HT1080 (cell line): ENCODE measurements at regions not wholly inside any gene's neighbourhood (a gene's known extent, or its start where the extent isn't known, plus 50 kb on each side); places are given as distances from the start of the nearest gene placed in this dataset.
A peak's percentile ranks its signal among the peaks of the same experiment; 100 is the strongest.

ENCODE experiments used
- DNase-seq: peaks from one replicate; pipeline ENCODE4 v3.0.0-alpha.2; 2015; ENCODE audit warnings: low read depth

DNA sequence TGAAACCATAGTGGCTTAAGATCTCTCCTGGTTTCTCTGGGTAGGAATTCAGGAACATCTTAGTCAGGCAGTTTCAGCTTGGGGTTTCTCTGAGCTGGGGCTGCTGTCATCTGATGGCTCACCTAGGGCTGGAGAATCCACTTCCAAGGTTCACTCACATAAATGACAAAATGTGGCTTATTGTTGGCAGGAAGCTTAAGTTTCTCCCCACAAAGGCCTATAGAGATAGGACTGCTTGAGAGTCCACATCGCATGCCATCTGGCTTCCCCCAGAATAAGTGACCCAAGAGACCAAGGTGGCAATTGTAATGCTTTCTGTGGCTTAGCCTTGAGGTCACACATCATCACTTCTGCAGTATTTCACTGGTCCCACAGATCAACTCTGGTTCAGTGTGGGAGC lies 131.4 kb downstream of the EDN1 start:
- no peak for DNase-seq

DNA sequence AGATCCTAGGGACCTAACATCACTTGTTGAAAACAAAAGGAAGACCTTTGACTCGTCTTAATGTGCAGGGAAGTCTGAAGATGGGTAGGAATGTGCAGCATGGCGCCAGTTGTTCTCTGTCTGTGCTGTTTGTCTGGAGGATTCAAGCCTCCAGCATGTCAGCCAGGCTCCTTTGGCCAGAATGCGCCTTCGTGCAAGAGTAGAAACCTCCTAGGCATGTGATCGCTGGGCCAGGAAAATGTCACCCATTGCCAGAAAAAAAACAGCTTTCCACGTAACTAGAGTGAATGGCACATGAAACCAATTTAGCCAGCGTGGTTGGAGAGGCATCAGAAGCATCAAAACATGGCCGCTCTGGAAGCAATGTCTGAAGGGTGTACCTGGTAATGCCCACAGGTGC lies 132.7 kb downstream of the EDN1 start:
- DNase-seq = no peak

DNA sequence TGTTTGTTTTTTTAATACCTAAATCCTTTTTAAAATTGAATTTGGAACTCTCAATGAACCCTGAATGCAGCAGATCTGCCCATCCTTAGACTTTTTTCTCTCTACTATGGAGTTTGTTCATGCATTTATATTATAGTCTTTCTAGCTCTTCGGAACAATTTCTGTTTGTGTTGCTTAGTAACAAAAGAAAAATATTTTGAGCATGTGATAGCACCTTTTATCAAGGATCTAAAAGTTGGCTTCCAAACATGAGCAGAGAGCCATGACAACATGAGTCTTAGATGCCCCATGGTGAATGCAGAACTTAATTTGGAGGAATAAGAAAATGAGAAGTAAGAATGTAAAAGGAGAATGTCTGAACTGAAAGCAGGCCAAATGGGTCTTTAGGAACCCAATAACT lies 133.7 kb downstream of the EDN1 start:
- no peak for DNase-seq

DNA sequence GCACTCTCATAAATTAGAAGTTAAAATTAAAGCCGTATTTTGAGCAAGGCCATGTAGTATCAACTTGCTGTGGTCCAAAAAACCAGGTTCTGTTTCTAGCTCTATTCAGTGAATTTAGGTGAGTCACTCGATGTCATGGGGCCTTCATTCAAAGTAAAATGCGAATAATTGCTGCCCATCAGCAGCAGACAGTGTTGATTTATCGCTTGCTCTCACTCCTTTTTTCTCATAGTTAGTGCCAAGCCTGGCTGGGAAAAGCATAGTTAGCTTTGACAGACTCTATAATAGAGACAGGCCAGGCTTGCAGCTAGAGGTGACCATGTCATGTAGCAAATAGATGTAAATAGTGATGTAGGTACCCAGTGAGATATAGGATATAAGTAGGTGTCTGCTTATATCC lies 136.0 kb downstream of the EDN1 start:
- DNase-seq = no peak

DNA sequence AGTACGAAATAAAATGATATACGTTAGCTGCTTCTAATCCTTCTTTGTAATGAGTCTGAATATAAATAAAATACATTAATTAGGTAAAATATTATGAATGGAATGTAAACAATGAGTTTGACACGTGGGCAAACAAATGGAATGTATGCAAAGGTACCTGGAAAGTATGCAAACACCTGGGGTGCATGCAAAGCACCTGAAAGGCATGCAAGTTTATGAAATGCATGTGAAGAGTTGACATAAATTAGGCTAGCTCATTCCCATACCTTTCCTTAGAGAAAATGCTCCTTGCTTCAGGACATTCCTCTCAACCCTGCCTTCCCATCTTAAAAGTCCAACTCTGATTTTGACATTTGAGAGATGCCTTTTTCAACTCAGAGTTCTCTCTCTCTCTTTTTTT lies 140.9 kb downstream of the EDN1 start:
- no peak for DNase-seq

DNA sequence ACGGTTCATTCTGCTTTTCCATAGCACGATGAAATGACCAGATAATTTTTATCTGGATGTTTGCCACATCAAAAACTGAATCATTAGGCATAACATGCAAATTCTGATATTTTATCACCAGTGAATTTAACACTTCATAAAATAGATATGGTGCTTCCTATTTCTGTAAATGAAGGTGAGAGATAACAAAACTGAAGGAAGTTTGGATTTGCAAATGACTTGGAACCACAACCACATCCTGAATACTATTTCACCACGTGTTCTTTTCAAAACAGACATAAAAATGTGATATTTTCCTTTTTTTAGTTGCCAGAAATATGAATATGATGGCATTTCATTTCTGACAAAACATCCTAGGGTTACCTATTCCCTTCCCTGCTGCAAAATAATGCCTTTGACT lies 146.1 kb downstream of the EDN1 start:
- DNase-seq = no peak

DNA sequence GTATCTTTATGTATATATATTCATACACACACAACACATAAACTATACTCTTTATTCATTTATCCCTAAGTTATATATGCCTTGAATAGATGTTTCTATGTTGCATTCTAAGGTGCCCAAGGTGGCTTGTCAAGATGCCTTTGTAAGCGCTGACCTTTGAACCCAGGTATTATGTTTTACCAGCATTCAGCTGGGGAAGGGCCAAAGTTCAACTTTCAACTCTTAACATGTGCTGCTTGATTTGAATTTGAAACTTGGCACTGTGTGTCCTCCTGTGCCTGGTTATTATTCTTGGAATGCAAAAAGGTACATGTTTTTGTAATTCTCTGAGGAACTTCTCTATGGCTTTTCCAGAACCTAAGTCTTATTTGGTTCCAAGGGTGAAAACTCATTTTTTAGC lies 146.5 kb downstream of the EDN1 start:
- DNase-seq = no peak

DNA sequence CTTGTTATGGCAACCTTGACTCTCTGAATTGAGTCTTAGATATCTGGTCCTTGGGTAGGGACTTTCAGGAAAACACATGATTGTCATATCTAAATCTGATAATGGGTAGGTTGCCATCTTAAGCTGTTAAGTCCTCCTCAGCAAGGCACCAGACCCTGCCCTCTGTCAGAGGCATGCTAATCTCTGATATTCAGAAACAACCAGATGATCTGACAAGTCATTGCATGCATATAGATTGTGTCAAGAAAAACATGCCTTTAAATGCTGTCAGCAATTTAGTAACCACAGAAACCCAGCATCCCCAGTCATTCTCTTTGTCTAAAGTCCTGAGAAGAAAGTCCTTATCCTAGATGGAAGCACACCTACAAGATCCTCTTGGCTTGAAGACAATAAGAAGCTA lies 149.1 kb downstream of the EDN1 start:
- no peak for DNase-seq

DNA sequence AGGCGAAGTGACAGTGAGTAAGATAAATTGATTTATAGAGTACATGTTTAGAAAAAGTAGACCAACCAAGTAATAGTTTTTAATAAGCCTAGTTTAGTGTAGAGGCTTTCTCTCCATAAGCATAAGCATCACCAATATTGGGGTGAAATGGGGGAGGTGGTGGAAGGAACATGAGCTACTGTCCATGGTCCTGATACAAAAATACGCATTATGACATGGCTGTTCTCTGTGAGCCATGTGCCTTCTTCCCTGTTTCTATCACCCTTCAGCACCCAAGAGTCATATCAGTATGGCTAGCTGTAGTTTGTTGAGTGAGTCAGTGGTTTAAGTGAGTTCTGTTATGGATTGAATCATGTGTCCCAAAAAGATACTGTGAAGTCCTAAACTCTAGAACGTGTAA lies 150.8 kb downstream of the EDN1 start:
- peak; percentile 10 for DNase-seq

DNA sequence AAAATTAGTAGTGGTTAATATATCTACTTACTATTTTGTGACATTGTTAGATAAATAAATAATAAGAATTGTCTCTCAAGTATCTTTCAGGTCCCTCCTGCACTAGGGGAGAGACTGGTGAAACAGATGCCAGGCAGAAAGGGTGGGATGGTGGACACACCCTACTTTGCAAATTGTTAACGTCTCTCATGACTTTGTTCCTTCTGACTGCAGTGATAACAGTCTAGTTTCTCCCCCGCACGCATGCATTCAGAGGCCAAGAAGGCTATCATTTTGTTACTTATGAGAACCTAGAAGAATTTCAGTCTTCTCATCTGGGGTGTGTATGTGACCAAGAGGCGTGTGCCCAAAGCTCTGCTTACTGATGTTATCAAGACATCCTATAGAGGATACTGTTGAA lies 152.3 kb downstream of the EDN1 start:
- no peak for DNase-seq

DNA sequence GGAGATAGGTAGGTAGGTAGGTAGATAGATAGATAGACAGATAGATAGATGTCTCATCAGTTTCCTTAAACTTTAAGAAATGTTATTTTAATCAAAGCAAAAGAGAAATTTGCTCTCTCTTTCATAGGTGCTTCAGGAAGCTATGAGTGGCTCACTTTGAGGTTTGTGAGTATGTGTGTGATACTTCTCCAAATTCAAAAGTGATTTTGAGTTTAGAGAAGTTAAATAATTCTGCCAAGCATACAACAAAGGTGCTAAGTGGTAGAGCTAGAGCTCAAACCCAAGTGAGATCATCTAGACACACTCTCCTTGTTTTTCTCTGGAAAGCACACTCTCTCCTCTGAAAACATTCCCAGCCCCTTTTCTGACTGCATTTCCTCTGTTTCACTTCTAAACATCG lies 156.2 kb downstream of the EDN1 start:
- DNase-seq = no peak

DNA sequence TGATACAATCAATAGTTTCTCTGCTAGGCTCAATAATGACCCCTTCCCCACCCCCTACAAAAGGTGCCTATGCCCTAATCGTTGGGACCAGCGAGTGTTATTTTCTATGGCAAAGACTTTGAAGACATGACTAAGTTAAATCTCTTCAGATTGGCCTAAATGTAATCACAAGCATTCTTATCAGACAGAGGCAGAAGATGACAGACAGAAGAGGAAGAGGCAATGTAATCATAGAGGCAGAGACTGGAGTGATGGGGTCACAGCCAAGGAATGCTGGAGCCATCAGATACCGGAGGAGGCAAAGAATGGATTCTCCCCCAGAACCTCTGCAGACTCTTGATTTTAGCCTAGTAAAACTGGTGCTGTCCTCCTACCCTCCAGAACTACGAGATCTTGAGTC lies 159.3 kb downstream of the EDN1 start:
- DNase-seq = no peak

DNA sequence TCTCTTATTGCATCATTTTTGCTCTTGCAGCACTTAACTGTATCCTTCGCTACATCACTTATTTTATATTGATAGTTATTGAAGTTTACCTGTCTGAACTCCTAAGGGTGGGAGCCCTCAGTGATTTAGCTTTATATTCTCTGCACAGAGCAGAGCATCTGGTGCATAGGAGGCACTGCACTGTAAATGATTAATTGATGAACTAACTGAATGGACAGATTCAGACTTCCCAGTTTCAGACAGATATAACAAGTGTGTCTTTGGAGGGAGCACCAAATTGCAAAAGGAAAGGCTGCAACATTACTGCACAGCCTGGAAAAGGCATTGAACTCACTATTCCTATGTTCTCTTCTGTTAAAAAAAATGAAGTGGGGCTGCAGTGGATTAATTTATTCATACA lies 160.3 kb downstream of the EDN1 start:
- DNase-seq = no peak

DNA sequence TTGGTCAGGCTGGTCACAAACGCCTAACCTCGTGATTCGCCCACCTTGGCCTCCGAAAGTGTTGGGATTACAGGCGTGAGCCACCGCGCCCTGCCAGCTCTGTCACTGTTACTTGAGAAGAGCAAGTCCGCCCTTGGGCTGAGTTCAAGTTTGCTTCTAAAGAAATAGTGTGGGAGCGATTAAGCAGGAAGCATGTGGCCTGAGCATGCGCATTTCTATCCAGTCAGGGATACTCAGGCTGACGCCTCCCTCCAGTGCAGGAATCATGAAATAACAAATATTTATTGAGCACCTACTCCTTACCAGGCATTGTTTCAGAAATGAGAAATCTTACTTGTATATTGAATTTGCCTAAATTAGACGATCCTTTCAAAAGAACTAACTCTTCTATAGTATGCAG lies 166.2 kb downstream of the EDN1 start:
- DNase-seq = no peak

DNA sequence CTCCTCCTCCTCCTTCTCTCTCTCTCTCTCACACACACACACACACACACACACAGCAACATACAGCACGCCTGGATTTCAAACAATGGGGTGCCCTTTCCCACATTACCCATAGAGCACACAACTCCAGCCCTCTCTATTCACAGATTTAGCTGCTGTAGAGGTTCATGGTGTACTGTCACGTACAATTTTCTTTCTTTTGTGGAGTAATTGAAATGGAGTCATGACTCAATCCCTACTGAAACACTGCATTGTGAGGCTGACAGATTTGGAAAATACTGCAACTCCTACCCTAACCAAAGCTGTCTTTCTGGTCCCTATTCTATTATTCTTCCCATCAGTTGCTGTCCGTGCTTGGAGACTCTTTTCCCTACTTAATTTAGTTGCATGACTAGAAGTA lies 166.9 kb downstream of the EDN1 start:
- no peak for DNase-seq

DNA sequence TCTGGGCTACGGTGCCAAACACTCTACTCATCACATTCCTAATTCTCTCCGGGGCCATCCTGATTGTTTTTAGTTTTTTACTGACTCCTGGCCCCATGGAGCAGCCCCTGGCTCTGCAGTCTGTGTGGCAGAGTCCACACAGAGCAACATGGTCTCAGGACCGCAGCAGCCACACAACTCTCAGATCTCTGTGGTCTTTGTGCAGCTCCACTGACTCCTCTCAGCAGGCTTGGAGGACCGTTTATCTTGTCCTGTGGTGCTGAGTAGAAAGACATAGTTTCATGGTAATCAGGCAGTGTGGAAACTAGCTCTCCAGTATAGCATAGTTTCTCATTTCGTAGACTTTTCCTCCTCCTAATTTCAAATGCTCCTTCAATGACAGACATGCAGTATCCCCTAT lies 168.4 kb downstream of the EDN1 start:
- no peak for DNase-seq

DNA sequence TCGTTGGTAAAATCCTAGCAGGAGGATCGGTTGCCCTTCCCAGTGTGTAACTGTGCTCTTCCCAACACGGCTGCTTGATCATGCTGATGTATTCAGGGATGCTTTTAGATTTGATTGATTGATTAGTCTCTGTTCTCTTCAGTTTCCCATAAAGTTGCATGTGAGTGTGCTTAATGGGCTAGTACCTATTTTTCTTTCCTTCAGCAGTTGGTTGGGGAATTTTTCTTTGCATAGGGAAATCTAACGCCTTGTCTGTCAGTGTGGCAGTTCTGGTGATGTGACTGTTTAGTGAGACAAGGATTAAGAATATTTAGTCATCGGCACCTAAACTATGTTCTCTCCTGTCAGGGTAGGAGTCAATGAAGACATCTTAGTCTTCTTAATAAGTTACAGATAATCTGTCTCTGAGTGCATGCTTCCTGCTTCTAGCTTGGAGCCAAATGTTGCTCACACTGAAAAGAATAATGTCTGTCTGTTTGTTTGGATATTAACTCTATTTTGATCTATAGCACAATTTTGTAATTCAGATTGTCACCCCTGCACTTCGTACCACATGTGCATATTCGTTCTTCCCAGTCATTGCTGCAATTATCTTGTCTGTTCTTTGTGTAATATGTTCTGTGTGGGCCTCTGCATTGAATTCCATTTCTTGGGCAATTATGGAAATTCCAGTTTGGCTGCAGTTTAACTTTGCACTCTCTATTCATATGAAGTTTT lies 169.9 kb downstream of the EDN1 start:
- no peak for DNase-seq

DNA sequence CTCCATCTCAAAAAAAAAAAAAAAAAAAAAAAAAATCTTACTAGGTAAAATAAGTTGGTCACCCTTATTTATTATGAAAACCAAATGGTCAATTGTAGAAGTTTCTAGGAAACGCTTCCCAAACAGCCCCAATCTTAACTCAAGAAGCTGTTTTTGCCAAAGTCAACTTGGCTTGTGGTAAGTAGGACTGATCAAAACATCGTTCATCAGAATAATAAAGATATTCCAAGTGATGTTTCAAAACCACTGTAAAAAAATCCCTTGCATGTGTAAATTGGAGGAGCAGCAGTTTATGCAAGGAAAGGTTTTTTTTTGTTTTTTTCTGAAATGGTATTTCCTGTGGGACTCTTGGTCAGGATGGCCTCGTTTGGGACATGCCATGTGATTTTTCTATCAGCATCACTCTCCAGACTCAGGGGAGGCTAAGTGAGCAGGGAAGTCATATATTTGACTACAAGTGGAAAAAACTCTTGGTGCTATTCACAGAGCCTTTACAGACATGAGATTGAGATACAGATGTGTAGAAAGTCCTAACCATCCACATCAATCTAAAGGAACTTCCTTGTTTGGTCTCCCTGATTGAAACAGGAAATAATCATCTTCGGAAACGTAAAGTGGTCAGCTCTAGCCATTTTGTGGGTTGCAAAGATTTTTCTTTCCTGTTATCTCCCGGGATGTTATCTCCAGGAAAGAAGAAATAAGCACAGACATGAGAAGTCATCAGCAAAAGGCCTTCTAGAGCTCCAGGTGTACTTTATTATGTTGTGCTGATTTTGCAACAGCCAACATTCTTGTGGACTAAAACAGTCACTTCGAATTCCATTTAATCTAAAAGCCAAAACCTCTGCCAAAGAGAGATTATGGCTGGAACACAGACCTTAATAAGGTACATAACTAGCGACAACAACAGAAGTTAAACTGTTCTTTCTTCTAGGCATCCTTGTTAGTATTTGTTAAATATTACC lies 177.8 kb downstream of the EDN1 start:
- no peak for DNase-seq

DNA sequence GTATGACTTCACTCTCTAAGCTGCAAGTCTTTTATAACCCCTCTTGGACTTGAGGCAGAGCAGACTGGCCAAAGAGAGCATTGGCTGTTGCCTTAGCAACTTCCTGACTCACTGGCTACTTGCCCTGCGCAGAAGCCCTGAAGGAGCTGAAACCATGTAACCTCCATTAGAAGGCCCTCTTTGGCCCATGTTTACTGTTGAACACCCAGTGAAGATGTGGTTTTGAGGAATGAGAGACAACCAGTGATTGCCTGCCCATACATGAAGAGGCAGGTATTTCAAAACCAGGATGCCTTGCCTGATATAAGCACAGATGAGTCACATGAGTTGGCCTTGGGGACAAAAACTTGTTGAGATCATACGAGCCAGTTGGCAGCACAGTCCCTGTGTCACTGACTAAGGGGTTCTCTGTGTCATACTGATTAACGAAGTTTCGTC lies 182.5 kb downstream of the EDN1 start:
- peak; percentile 31 for DNase-seq

DNA sequence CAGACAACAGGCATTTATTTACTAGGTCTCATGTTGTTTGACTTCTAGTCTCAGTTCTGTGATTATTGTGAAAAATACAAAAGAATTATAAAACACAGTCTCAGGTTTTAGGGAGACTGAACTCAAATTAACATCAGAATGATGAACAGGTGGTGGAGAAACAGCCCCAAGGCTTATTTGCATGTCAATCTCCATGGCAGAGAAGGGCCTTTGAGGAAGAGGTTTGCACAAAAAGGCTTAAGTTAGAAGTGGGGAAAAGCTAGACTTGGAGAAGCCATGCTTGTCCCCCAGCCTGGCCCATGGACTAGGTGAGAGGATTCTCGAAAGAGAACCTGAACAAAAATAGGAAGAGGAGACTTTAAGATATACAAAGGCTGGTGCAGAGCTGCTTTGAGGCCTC lies 183.3 kb downstream of the EDN1 start:
- DNase-seq = no peak

DNA sequence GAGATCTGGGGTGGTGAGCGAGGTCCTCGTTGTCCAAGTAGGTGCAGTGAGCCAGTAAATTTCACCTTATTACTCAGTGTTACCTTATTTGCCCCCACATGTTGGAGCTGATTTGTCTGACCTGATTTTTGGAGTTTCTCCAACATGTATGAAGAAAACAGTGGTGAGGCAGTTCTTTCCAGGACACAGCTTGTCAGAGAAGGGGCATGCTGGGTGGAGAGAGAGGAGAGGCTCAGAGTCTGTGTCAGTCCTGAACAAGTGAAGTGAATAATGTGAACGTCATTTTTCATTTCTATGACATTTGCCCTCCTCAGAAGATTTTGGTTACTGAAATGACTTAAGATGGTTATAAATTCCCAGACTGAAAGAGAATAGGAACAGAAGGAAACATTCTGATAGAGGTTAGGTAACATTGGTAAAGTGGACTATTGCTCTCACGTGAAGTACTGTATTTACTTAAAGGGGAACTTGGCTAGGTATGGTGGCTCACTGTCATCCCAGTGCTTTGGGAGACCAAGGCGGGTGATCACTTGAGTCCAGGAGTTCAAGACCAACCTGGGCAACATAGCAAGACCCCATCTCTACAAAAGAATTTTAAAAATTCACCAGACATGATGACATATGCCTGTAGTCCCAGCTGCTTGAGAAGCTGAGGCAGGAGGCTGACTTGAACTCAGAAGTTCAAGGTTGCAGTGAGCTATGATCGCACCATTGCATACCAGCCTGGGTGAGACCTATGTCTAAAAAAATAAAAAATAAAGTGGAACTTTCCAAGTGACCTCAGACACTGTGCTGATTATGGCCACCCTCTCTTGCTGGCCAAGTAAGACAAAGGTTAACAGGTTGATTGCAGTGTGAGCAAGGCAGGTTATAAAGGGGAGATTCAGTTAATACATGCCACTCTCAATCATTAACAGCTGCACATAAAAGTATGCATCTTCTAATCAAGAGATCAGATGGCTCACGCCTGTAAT lies 184.3 kb downstream of the EDN1 start:
- no peak for DNase-seq

DNA sequence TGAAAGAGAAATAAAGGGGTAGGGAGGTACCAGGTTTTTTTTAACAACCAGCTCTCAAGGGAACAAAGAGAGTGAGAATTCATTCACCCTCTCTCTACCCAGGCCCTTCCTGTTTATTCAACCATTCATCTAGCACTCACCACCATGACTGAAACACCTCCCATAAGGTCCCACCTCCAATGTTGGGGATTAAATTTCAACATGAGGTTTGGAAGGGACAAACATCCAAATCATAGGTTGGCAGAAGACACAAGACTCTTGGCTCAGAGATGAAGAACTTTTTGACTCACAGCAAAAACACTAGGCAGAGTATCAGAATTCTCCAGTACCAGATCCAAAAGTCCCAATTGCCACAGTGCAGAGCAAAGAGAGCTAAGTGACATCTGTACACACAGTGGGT lies 186.3 kb downstream of the EDN1 start:
- DNase-seq = peak; percentile 16
